ENCODE measurements at regions not wholly inside any gene's neighbourhood (a gene's known extent, or its start where the extent isn't known, plus 50 kb on each side); places are given as distances from the start of the nearest gene placed in this dataset.

GRCh38 chr2:120672526-120673204 lies 63.0 kb upstream of the GLI2 start:
- Histone ChIP-seq H4K91ac (replicated peaks; ENCODE audit: insufficient read length, low read length) (no peak overlapping the region), H3K4ac (replicated peaks; ENCODE audit: insufficient read length, low read depth, low read length) (no peak overlapping the region), H2BK12ac (ENCODE audit: low read depth, low read length) (no peak overlapping the region), H3K27ac (ENCODE audit: low read depth, low read length) (no peak overlapping the region), H3K14ac (ENCODE audit: insufficient read length) (no peak overlapping the region), H3K79me2 (ENCODE audit: control insufficient read depth in 1 of 2, insufficient read depth in 2 of 2, low read length in 2 of 2) (no peaks in the 10 kb centered on the region), H2AK5ac (ENCODE audit: low read depth, low read length) (no peak overlapping the region), H4K8ac (ENCODE audit: extremely low read depth, insufficient read depth, low read length) (no peak overlapping the region), H3K4me1 (replicated peaks in 1 of 4; ENCODE audit: control insufficient read depth in 3 of 4, insufficient read depth in 4 of 4, low read length in 3 of 4) (peaks cover 0 to 6% (median 0%) of the 10 kb centered on the region in 4 experiments; a peak in 2 of 7 replicates), H3K9me3 (ENCODE audit: insufficient read depth in 2 of 2, low read depth in 1 of 2, low read length in 1 of 2) (no peaks in the 10 kb centered on the region), H3K23me2 (ENCODE audit: low read depth, low read length) (no peaks in the 10 kb centered on the region), H2AFZ (ENCODE audit: low read length) (no peak overlapping the region), H3K79me1 (ENCODE audit: low read depth, low read length) (no peaks in the 10 kb centered on the region), H3K4me2 (ENCODE audit: insufficient read depth in 1 of 2, low read depth in 2 of 2, low read length in 2 of 2) (no peak overlapping the region), H3K4me3 (ENCODE audit: extremely low read depth in 1 of 4, insufficient read depth in 2 of 4, low read depth in 3 of 4, low read length in 4 of 4) (no peak overlapping the region), H2BK5ac (ENCODE audit: low read depth, low read length) (no peak overlapping the region), H3K36me3 (ENCODE audit: control insufficient read depth in 2 of 4, insufficient read depth in 4 of 4, low read length in 3 of 4) (no peaks in the 10 kb centered on the region), H3K18ac (ENCODE audit: extremely low read depth, low read length) (no peak overlapping the region), H3K27me3 (replicated peaks in 1 of 4; ENCODE audit: control insufficient read depth in 3 of 4, extremely low read depth in 1 of 4, insufficient read depth in 3 of 4, low read length in 3 of 4) (peaks cover 0 to 35% (median 25%) of the 10 kb centered on the region in 4 experiments; a peak in 6 of 7 replicates), H3K23ac (ENCODE audit: insufficient read length) (no peak overlapping the region), H4K5ac (ENCODE audit: insufficient read length, low read depth, low read length) (no peak overlapping the region), H4K20me1 (replicated peaks in 1 of 2; ENCODE audit: control insufficient read depth in 1 of 2, insufficient read depth in 2 of 2, low read length in 2 of 2) (no peaks in the 10 kb centered on the region), H2BK120ac (replicated peaks; ENCODE audit: low read depth, low read length) (no peak overlapping the region), H3K9ac (replicated peaks in 1 of 4; ENCODE audit: extremely low read depth in 1 of 4, low read depth in 3 of 4, low read length in 3 of 4) (no peak overlapping the region), H3K56ac (replicated peaks; ENCODE audit: insufficient read length, low read depth, low read length) (no peak overlapping the region), H2BK20ac (ENCODE audit: low read length) (no peak overlapping the region), H2BK15ac (ENCODE audit: low read length) (no peak overlapping the region)
- POLR2A ChIA-PET (ENCODE audit: partially characterized antibody) = interaction anchor here (3.0 kb wide), 1 partner anchor 402 kb away, joined by 9 read pairs; no protein-coding TSS in a partner anchor
- TF ChIP-seq ASH2L (IDR thresholded peaks at IDR 0.05; ENCODE audit: low read length) (no peak), MAFK (IDR thresholded peaks at IDR 0.05; ENCODE audit: low read depth, low read length) (no peak), CBX5 (IDR thresholded peaks at IDR 0.05; ENCODE audit: low read depth, low read length) (no peak), BRCA1 (IDR thresholded peaks at IDR 0.05; ENCODE audit: low read depth, low read length) (no peak), PHF8 (conservative IDR thresholded peaks at IDR 0.05; ENCODE audit: low read depth, low read length) (no peak), NANOG (IDR thresholded peaks at IDR 0.05; ENCODE audit: insufficient read depth, low read depth, low read length, poor library complexity, severe bottlenecking) (no peak), HDAC2 (IDR thresholded peaks at IDR 0.05; ENCODE audit: borderline replicate concordance in 1 of 2, low read depth in 2 of 2, low read length in 2 of 2) (no peak)
- no peak for DNase-seq (ENCODE audit: low read depth in 1 of 2, low spot score in 2 of 2)
- CTCF ChIA-PET (ENCODE audit: partially characterized antibody) = interaction anchor here (0.7 to 5.7 kb wide), 7 partner anchors 9 to 332 kb away, joined by 3 to 58 read pairs (median 4); no protein-coding TSS in a partner anchor
- WGBS, 2 experiments (ENCODE audit: extremely low coverage in 1 of 2, insufficient coverage in 1 of 2, insufficient read length in 1 of 2, insufficient replicate concordance in 2 of 2, low coverage in 1 of 2, low lambda C conversion rate in 2 of 2, missing lambda C conversion rate in 1 of 2) = 90% methylated on average over 16 of the region's 16 CpGs; no CpG with 5 or more reads in 1 of the 2 experiments
- FAIRE-seq = no peak
